ENCODE measurements at regions not wholly inside any gene's neighbourhood (a gene's known extent, or its start where the extent isn't known, plus 50 kb on each side); places are given as distances from the start of the nearest gene placed in this dataset.

DNA sequence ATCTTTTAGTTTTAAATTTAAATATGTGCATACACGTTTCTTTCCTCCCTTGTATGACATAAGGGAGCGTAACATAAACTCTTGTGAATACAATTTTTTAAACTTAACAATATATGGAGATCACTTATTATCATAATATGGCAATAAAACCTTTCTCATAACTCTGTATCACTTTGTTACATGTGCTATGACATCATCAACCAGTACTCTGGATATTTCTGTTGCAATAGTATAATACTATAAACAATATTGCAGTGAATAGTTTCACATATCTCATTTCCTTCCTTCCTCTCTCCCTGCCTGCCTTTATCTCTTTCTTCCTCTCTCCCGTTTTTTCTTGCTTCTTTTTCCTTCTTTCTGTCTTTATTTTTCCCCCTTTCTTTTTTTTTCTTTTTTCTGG lies 1278.0 kb upstream of the CNTN5 start:
- Histone ChIP-seq H3K79me2 (ENCODE audit: control insufficient read depth, insufficient read depth, low read length) (no peaks in the 10 kb centered on the region), H3K27me3 (replicated peaks in 1 of 4; ENCODE audit: control extremely low read depth in 1 of 4, control insufficient read depth in 3 of 4, insufficient read depth in 4 of 4, low read length in 3 of 4) (no peaks in the 10 kb centered on the region), H3K4me1 (ENCODE audit: control insufficient read depth in 2 of 2, insufficient read depth in 2 of 2, low read length in 2 of 2) (no peaks in the 10 kb centered on the region), H3K27ac (ENCODE audit: low read length in 2 of 2) (no peak overlapping the region), H3K9me3 (ENCODE audit: control extremely low read depth in 1 of 3, control insufficient read depth in 2 of 3, insufficient read depth in 1 of 3, low read length in 2 of 3) (peaks cover 1 to 14% (median 3%) of the 10 kb centered on the region in 3 donors), H3K4me2 (replicated peaks; ENCODE audit: low read depth, low read length, poor library complexity, severe bottlenecking) (no peak overlapping the region), H3K4me3 (ENCODE audit: control extremely low read depth in 1 of 5, extremely low read depth in 1 of 5, insufficient read depth in 1 of 5, low read depth in 2 of 5, low read length in 4 of 5) (no peak overlapping the region), H3K9ac (ENCODE audit: low read length) (no peak overlapping the region), H3K36me3 (replicated peaks in 1 of 2; ENCODE audit: control extremely low read depth in 1 of 2, control insufficient read depth in 1 of 2, extremely low read depth in 1 of 2, insufficient read depth in 2 of 2, low read length in 1 of 2) (no peaks in the 10 kb centered on the region), H2AFZ (ENCODE audit: insufficient read depth, low read depth, low read length, poor library complexity, severe bottlenecking) (no peak overlapping the region), H4K20me1 (ENCODE audit: control insufficient read depth, insufficient read depth, low read length, poor library complexity, severe bottlenecking) (no peaks in the 10 kb centered on the region)
- intact Hi-C loops (cut with micrococcal nuclease) = no loop called here
- Mint-ChIP-seq H3K9me3 (ENCODE audit: insufficient read depth) (no peaks in the 10 kb centered on the region), H3K4me1 (no peaks in the 10 kb centered on the region), H3K4me3 (no peak overlapping the region), H3K27me3 (no peaks in the 10 kb centered on the region), H3K27ac (no peak overlapping the region)
- ChIA-PET POLR2A (no interaction called here), CTCF (interaction anchor here (0.6 kb wide), 1 partner anchor 218 kb away, joined by 3 read pairs; no protein-coding TSS in a partner anchor)
- no peak for DNase-seq
- no peak for ATAC-seq (ENCODE audit: low read depth)
- WGBS (ENCODE audit: insufficient coverage) = no CpG with 5 or more reads among the region's 3 CpGs
- TF ChIP-seq EZH2 (IDR thresholded peaks at IDR 0.05; ENCODE audit: borderline replicate concordance, insufficient read depth, low read depth, low read length, poor library complexity, severe bottlenecking) = no peak
- TF ChIP-seq, protein P1, sequence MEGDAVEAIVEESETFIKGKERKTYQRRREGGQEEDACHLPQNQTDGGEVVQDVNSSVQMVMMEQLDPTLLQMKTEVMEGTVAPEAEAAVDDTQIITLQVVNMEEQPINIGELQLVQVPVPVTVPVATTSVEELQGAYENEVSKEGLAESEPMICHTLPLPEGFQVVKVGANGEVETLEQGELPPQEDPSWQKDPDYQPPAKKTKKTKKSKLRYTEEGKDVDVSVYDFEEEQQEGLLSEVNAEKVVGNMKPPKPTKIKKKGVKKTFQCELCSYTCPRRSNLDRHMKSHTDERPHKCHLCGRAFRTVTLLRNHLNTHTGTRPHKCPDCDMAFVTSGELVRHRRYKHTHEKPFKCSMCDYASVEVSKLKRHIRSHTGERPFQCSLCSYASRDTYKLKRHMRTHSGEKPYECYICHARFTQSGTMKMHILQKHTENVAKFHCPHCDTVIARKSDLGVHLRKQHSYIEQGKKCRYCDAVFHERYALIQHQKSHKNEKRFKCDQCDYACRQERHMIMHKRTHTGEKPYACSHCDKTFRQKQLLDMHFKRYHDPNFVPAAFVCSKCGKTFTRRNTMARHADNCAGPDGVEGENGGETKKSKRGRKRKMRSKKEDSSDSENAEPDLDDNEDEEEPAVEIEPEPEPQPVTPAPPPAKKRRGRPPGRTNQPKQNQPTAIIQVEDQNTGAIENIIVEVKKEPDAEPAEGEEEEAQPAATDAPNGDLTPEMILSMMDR (IDR thresholded peaks at IDR 0.05) = no peak

DNA sequence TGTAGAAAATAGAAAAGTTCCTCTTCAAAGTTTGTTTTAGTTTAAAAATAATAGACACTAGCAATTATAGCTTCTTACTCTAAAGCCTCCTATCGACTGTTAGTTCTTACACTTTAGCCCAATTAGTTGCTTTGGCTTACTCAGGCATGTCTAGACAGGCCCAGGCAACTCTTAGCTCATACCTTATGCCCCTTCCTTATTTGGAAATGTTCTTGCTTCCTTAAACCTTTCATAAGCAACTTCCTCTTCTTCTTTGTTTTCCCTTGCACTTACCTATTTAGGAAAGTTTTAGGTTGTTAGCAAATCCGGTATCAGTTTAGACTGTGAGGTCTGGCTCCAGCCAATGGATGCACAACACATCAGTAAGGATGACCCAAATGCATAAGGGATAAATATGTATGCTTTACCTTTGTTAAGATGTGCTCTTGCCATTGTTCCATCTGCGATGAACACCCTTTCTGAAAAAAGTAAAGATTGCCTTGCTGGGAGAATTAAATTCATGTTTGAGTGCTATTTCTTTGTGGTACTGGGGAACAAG lies 1277.5 kb upstream of the CNTN5 start:
- no peaks in the 10 kb centered on the region for H3K4me1 ChIP-seq (ENCODE audit: control insufficient read depth in 2 of 2, insufficient read depth in 2 of 2, low read length in 2 of 2)
- Mint-ChIP-seq H3K27ac (no peak overlapping the region), H3K4me3 (no peak overlapping the region), H3K4me1 (no peaks in the 10 kb centered on the region), H3K27me3 (no peaks in the 10 kb centered on the region), H3K9me3 (ENCODE audit: insufficient read depth) (no peaks in the 10 kb centered on the region)
- H3K9me3 ChIP-seq (ENCODE audit: control extremely low read depth in 1 of 3, control insufficient read depth in 2 of 3, insufficient read depth in 1 of 3, low read length in 2 of 3) = peaks cover 1 to 14% (median 3%) of the 10 kb centered on the region in 3 donors
- CTCF ChIA-PET = interaction anchor here (0.6 kb wide), 1 partner anchor 218 kb away, joined by 3 read pairs; no protein-coding TSS in a partner anchor
- H3K9ac ChIP-seq (ENCODE audit: low read length) = no peak overlapping the region
- no peaks in the 10 kb centered on the region for H4K20me1 ChIP-seq (ENCODE audit: control insufficient read depth, insufficient read depth, low read length, poor library complexity, severe bottlenecking)
- H3K27ac ChIP-seq (ENCODE audit: low read length in 2 of 2) = no peak overlapping the region
- no peak overlapping the region for H3K4me3 ChIP-seq (ENCODE audit: control extremely low read depth in 1 of 5, extremely low read depth in 1 of 5, insufficient read depth in 1 of 5, low read depth in 2 of 5, low read length in 4 of 5)
- intact Hi-C loops (cut with micrococcal nuclease) = no loop called here
- POLR2A ChIA-PET = no interaction called here
- TF ChIP-seq, protein P1 (IDR thresholded peaks at IDR 0.05) = no peak
- no peak for TF ChIP-seq EZH2 (IDR thresholded peaks at IDR 0.05; ENCODE audit: borderline replicate concordance, insufficient read depth, low read depth, low read length, poor library complexity, severe bottlenecking)
- no peak overlapping the region for H2AFZ ChIP-seq (ENCODE audit: insufficient read depth, low read depth, low read length, poor library complexity, severe bottlenecking)
- no peaks in the 10 kb centered on the region for H3K27me3 ChIP-seq (replicated peaks in 1 of 4; ENCODE audit: control extremely low read depth in 1 of 4, control insufficient read depth in 3 of 4, insufficient read depth in 4 of 4, low read length in 3 of 4)
- no peaks in the 10 kb centered on the region for H3K79me2 ChIP-seq (ENCODE audit: control insufficient read depth, insufficient read depth, low read length)
- no peak overlapping the region for H3K4me2 ChIP-seq (replicated peaks; ENCODE audit: low read depth, low read length, poor library complexity, severe bottlenecking)
- no peaks in the 10 kb centered on the region for H3K36me3 ChIP-seq (replicated peaks in 1 of 2; ENCODE audit: control extremely low read depth in 1 of 2, control insufficient read depth in 1 of 2, extremely low read depth in 1 of 2, insufficient read depth in 2 of 2, low read length in 1 of 2)
- 100% methylated on average over 1 of the region's 3 CpGs for WGBS (ENCODE audit: insufficient coverage)
- ATAC-seq (ENCODE audit: low read depth) = no peak
- DNase-seq = no peak
